Ascending aorta (tissue), 2 donors: ENCODE measurements at regions not wholly inside any gene's neighbourhood (a gene's known extent, or its start where the extent isn't known, plus 50 kb on each side); places are given as distances from the start of the nearest gene placed in this dataset.

Experiments used
- DNase-seq, 2 donors: peaks; one replicate each; pipeline ENCODE4 v3.0.0-alpha.2; 2019; ENCODE audit warnings: low spot score in 2 of 2
- H3K27ac ChIP-seq, 2 donors: fragments of 200-600 bp; sonication (generic); one replicate each; pipeline ENCODE4 v1.5.1; 2016 to 2017; ENCODE audit warnings: mild to moderate bottlenecking in 1 of 2
- H3K27me3 ChIP-seq: fragments of 200-600 bp; sonication (generic); one replicate; pipeline ENCODE4 v1.5.1; 2017
- H3K36me3 ChIP-seq, 2 donors: fragments of 200-600 bp; sonication (generic); one replicate each; pipeline ENCODE4 v1.5.1; 2016
- H3K4me1 ChIP-seq, 2 donors: fragments of 200-600 bp; sonication (generic); one replicate each; pipeline ENCODE4 v1.5.1; 2016 to 2017; ENCODE audit warnings: mild to moderate bottlenecking in 1 of 2
- H3K4me3 ChIP-seq, 2 donors: fragments of 200-600 bp; sonication (generic); one replicate each; pipeline ENCODE4 v1.5.1; 2016 to 2017; ENCODE audit warnings: mild to moderate bottlenecking in 1 of 2
- H3K9me3 ChIP-seq, 2 donors: fragments of 200-600 bp; sonication (generic); one replicate each; pipeline ENCODE4 v1.5.1; 2016
- CTCF ChIP-seq, 3 experiments: fragments of 200-600 bp in 2 of 3; fragments of 450-650 bp in 1 of 3; sonication (generic) in 2 of 3; IDR thresholded peaks; one replicate each; pipeline ENCODE4 v1.5.1; 2016 to 2019; ENCODE audit warnings: antibody characterized with exemption in 3 of 3, mild to moderate bottlenecking in 1 of 3, moderate library complexity in 1 of 3
- intact Hi-C: fragments of 100-400 bp; cut with DNase I; formaldehyde crosslinking; loops from one replicate; pipeline ENCODE4 v1.15.1; 2023

DNA sequence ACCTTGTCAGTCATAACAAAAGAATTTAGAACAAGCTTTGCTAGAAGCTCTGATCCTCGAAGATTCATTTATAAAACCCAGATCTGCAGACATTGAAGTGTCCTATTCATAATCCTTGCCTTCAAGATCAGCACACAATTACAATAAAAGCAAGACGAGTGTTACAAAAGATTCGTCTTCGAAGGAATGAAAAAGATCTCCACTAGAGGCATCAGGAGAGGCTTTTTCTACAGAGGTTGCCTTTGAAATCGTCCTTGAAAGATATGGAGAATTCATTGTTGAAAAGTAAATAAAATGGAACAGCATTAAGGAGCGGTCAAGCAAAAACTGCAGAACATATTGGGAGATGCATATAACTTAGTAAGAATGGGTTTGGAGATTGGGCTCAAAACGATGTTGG is 146.4 kb downstream of the BMP4 start:
- no peaks in the 10 kb centered on the region for H3K9me3 ChIP-seq
- intact Hi-C loops: no loop called here
- no peaks in the 10 kb centered on the region for H3K27me3 ChIP-seq
- H3K27ac ChIP-seq: no peak overlapping the region
- no peak for TF ChIP-seq CTCF (IDR thresholded peaks at IDR 0.05)
- H3K4me3 ChIP-seq: no peak overlapping the region
- no peaks in the 10 kb centered on the region for H3K4me1 ChIP-seq
- H3K36me3 ChIP-seq: no peaks in the 10 kb centered on the region
- no peak for DNase-seq

- no peak for TF ChIP-seq CTCF (IDR thresholded peaks at IDR 0.05)
- H3K9me3 ChIP-seq: no peaks in the 10 kb centered on the region
- no peaks in the 10 kb centered on the region for H3K36me3 ChIP-seq
- no peak overlapping the region for H3K4me3 ChIP-seq
- DNase-seq: no peak
- no peak overlapping the region for H3K27ac ChIP-seq
- intact Hi-C loops: no loop called here
- H3K4me1 ChIP-seq: no peaks in the 10 kb centered on the region
- no peaks in the 10 kb centered on the region for H3K27me3 ChIP-seq
Observed at GRCh38 chr14:53808042-53808441, 148.6 kb downstream of the BMP4 start.

DNA sequence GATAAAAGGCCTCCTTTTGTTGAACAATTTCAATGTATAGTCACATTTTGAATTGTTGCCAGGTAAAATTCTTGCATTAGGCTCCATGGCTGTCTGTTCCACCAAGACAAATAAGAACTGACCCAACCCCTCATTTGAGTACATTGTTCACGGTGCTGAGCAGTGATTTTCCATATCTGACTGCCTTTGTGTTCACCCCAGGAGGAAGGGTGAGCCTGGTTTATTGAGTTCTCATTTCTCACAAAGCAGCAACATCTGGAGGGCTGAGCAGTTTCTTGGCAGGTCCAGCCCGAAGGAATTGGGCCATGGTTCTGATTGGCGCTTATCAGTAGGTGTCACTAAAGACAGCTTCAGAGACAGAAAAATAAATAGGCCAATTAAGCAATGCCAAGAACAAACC is 149.1 kb downstream of the BMP4 start:
- Histone ChIP-seq H3K27ac (no peak overlapping the region), H3K4me1 (no peaks in the 10 kb centered on the region), H3K36me3 (no peaks in the 10 kb centered on the region), H3K9me3 (no peaks in the 10 kb centered on the region), H3K27me3 (no peaks in the 10 kb centered on the region), H3K4me3 (no peak overlapping the region)
- no peak for TF ChIP-seq CTCF (IDR thresholded peaks at IDR 0.05)
- no peak for DNase-seq
- intact Hi-C loops: no loop called here

DNA sequence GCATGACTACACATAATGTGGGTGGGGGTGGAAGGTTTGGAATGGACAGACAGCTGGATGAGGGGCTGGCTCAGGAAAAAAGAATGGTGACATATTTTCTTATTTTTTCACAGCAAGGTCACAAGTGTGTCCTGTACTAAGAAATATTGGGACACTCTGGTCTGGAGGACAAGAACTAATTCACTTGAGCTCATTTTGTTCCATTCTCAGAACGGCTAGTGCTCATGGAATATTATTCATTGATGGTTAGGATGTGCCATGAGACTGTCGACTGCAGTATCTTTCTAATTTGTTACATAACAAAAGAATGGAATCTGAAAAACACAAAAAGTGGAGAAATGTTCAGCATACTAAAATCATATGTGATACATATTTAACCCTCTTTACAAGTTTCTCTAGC is 149.5 kb downstream of the BMP4 start:
- Histone ChIP-seq H3K27ac (no peak overlapping the region), H3K36me3 (no peaks in the 10 kb centered on the region), H3K4me3 (no peak overlapping the region), H3K9me3 (no peaks in the 10 kb centered on the region), H3K4me1 (no peaks in the 10 kb centered on the region), H3K27me3 (no peaks in the 10 kb centered on the region)
- intact Hi-C loops: no loop called here
- DNase-seq: no peak
- TF ChIP-seq CTCF (IDR thresholded peaks at IDR 0.05): no peak

- Histone ChIP-seq H3K9me3 (no peaks in the 10 kb centered on the region), H3K27ac (no peak overlapping the region), H3K27me3 (no peaks in the 10 kb centered on the region), H3K4me1 (no peaks in the 10 kb centered on the region), H3K36me3 (no peaks in the 10 kb centered on the region), H3K4me3 (no peak overlapping the region)
- TF ChIP-seq CTCF (IDR thresholded peaks at IDR 0.05): no peak
- DNase-seq: no peak
- intact Hi-C loops: no loop called here
Observed at GRCh38 chr14:53796734-53797133, 159.9 kb downstream of the BMP4 start.

DNA sequence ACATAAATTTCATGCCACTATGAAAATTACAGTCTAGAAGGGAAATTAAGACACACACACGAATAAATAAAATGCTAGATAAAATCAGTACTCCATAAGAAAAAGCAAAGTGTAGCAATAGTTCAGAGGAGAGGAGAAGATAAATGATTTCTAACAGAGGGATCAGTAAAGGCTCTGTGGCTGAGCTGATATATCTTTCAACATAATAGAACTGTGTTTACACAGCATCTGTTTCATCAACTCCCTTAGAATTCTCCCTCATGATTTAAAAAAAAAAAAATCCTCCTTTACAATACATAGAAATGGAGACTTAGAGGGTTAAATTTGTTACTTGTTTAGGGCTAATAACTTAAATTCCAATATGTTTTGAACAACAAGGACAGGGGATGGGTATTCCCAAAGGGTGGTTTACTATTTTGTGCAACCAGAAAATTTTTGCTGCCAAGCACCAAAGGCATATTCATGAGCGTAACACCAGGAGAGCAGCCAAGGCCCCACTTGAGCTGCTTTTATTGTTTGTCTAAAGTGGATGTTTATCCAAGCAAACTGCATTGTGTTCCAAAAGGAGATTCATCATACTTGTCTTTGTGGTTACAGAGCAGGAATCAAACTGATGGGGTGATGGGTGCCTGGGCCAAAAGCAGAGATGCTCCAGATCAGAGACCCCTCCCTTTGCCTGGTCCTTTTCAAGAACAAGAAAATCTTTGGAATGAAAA is 162.7 kb downstream of the BMP4 start:
- no peak for TF ChIP-seq CTCF (IDR thresholded peaks at IDR 0.05)

More for the DNA sequence above, 162.7 kb downstream of the BMP4 start:
- no peaks in the 10 kb centered on the region for H3K27me3 ChIP-seq
- H3K4me1 ChIP-seq: no peaks in the 10 kb centered on the region
- no peak overlapping the region for H3K4me3 ChIP-seq
- intact Hi-C loops: no loop called here
- no peaks in the 10 kb centered on the region for H3K36me3 ChIP-seq
- no peak for DNase-seq
- H3K9me3 ChIP-seq: no peaks in the 10 kb centered on the region
- H3K27ac ChIP-seq: no peak overlapping the region
